ENCODE measurements at regions not wholly inside any gene's neighbourhood (a gene's known extent, or its start where the extent isn't known, plus 50 kb on each side); places are given as distances from the start of the nearest gene placed in this dataset.
"Not testable (repeated sequence)": the region's sequence is repeated elsewhere in the genome, so short reads cannot be mapped to it uniquely, and the experiment has no call there.

DNA sequence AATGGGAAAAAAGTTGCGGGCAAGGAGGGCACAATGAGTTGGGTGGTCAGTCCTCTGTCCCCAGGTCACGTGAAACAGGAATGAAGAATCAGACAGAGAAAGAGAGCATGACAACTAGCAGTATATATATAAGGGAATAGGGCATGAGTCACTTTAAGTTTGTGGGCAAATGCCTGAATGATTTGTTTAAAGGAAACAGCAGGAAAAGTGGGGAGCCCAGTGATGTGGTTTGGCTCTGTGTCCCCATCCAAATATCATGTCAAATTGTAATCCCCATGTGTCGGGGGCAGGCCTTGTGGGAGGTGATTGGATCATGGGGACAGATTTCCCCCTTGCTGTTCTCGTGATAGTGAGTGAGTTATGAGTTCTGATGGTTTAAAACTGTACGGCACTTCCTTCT is 195.3 kb upstream of the IGF1 start:
- Histone ChIP-seq H3K9me3 (ENCODE audit: low read depth) (no peaks in the 10 kb centered on the region), H3K27ac (no peak overlapping the region), H3K27me3 (no peaks in the 10 kb centered on the region), H3K4me3 (no peak overlapping the region), H3K36me3 (no peaks in the 10 kb centered on the region), H3K4me1 (ENCODE audit: low read depth) (no peaks in the 10 kb centered on the region)
- TF ChIP-seq CTCF (IDR thresholded peaks at IDR 0.05; ENCODE audit: low read depth, low read length): no peak
- DNase-seq (ENCODE audit: low read depth in 1 of 2, low spot score in 1 of 2): no peak

GRCh38 chr12:102673606-102674005 is 193.2 kb upstream of the IGF1 start:
- no peaks in the 10 kb centered on the region for H3K36me3 ChIP-seq
- H3K27ac ChIP-seq: no peak overlapping the region
- no peak for DNase-seq (ENCODE audit: low read depth in 1 of 2, low spot score in 1 of 2)
- no peaks in the 10 kb centered on the region for H3K27me3 ChIP-seq
- no peak for TF ChIP-seq CTCF (IDR thresholded peaks at IDR 0.05; ENCODE audit: low read depth, low read length)
- H3K4me1 ChIP-seq (ENCODE audit: low read depth): no peaks in the 10 kb centered on the region
- H3K4me3 ChIP-seq: no peak overlapping the region
- H3K9me3 ChIP-seq (ENCODE audit: low read depth): no peaks in the 10 kb centered on the region

DNA sequence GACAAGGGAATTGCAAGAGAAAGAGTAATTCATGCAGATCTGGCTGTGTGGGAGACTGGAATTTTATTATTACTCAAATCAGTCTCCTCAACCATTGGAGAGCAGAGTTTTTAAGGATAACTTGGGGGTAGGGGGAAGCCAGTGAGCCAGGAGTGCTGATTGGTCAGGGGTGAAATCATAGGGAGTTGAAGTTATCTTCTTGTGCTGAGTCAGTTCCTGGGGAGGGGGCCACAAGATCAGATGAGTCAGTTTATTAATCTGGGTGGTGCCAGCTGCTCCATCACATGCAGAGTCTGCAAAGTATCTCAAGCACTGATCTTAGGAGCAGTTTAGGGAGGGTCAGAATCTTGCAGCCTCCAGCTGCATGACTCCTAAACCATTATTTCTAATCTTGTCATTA is 191.8 kb upstream of the IGF1 start:
- not testable (repeated sequence) for H3K27ac ChIP-seq, H3K27me3 ChIP-seq

GRCh38 chr12:102669056-102669455 is 188.7 kb upstream of the IGF1 start:
- DNase-seq (ENCODE audit: low read depth in 1 of 2, low spot score in 1 of 2): no peak
- no peak for TF ChIP-seq CTCF (IDR thresholded peaks at IDR 0.05; ENCODE audit: low read depth, low read length)

More for the DNA sequence above, 191.8 kb upstream of the IGF1 start:
- not testable (repeated sequence) for H3K36me3 ChIP-seq; H3K9me3 ChIP-seq (ENCODE audit: low read depth); H3K4me1 ChIP-seq (ENCODE audit: low read depth); H3K4me3 ChIP-seq
- peak in 1 of 2 donors; percentile 1 for DNase-seq (ENCODE audit: low read depth in 1 of 2, low spot score in 1 of 2)

DNA sequence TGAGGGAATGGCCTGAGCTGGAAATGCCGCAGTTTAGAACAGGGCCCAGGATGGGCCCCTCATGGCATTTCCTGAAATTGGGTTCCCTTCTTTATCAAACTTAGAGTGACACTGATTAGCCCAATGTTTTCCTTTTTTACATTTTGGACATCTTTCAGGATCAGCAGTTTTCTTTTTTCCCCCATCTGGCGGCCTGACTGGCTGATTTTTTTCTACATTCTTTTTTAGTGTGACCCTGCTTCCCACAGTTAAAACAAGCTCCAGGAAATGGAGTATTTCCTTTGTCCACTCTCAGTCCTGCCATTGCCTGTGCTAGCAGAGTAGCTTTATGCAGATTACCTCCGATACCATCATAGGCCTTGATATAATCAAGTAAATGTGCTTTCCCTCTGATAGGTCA is 185.8 kb upstream of the IGF1 start:
- not testable (repeated sequence) for H3K36me3 ChIP-seq; H3K27me3 ChIP-seq; H3K4me1 ChIP-seq (ENCODE audit: low read depth); DNase-seq (ENCODE audit: low read depth in 1 of 2, low spot score in 1 of 2); H3K27ac ChIP-seq; H3K9me3 ChIP-seq (ENCODE audit: low read depth); H3K4me3 ChIP-seq

More at GRCh38 chr12:102669056-102669455, 188.7 kb upstream of the IGF1 start:
- Histone ChIP-seq H3K27ac (no peak overlapping the region), H3K27me3 (no peaks in the 10 kb centered on the region), H3K36me3 (no peaks in the 10 kb centered on the region), H3K4me3 (no peak overlapping the region), H3K9me3 (ENCODE audit: low read depth) (no peaks in the 10 kb centered on the region), H3K4me1 (ENCODE audit: low read depth) (no peaks in the 10 kb centered on the region)

GRCh38 chr12:102659200-102659911 is 179.0 kb upstream of the IGF1 start:
- DNase-seq (ENCODE audit: low read depth in 1 of 2, low spot score in 1 of 2): no peak
- Histone ChIP-seq H3K4me3 (no peak overlapping the region), H3K27ac (no peak overlapping the region), H3K9me3 (ENCODE audit: low read depth) (no peaks in the 10 kb centered on the region), H3K27me3 (no peaks in the 10 kb centered on the region), H3K36me3 (no peaks in the 10 kb centered on the region), H3K4me1 (ENCODE audit: low read depth) (no peaks in the 10 kb centered on the region)
- TF ChIP-seq CTCF (IDR thresholded peaks at IDR 0.05; ENCODE audit: low read depth, low read length): no peak

Measured in cardiac muscle cell (in vitro differentiated cells and primary cell).